Transverse colon (tissue), 4 donors: ENCODE measurements at regions not wholly inside any gene's neighbourhood (a gene's known extent, or its start where the extent isn't known, plus 50 kb on each side); places are given as distances from the start of the nearest gene placed in this dataset.
"Not testable (repeated sequence)": the region's sequence is repeated elsewhere in the genome, so short reads cannot be mapped to it uniquely, and the experiment has no call there.

ENCODE experiments used
- DNase-seq: peaks from one replicate; pipeline ENCODE4 v3.0.0-alpha.2; 2019
- H3K27ac ChIP-seq, 4 donors: fragments of 200-600 bp; sonication (generic); 2 replicates each; pipeline ENCODE4 v1.5.1; 2016 to 2018; ENCODE audit warnings: inconsistent platforms in 4 of 4
- H3K27me3 ChIP-seq: fragments of 200-600 bp; sonication (generic); 2 replicates; pipeline ENCODE4 v1.5.1; 2017; ENCODE audit warnings: inconsistent platforms
- H3K36me3 ChIP-seq, 4 donors: fragments of 200-600 bp; sonication (generic); 2 replicates each; pipeline ENCODE4 v1.5.1; 2017 to 2019; ENCODE audit warnings: inconsistent platforms in 4 of 4
- H3K4me1 ChIP-seq, 4 donors: fragments of 200-600 bp; sonication (generic); 2 replicates each; pipeline ENCODE4 v1.5.1; 2017 to 2020; ENCODE audit warnings: inconsistent platforms in 4 of 4
- H3K4me3 ChIP-seq, 4 donors: fragments of 200-600 bp; sonication (generic); 1 replicate in 1 of 4; 2 replicates in 3 of 4; pipeline versions ENCODE4 v1.5.1 to v1.6.1; 2017 to 2019; ENCODE audit warnings: inconsistent platforms in 4 of 4
- H3K9me3 ChIP-seq, 2 donors: fragments of 200-600 bp; sonication (generic); 2 replicates each; pipeline ENCODE4 v1.5.1; 2017 to 2019; ENCODE audit warnings: inconsistent platforms in 2 of 2
- EP300 ChIP-seq: sonication (generic); formaldehyde crosslinking; IDR thresholded peaks from one replicate; pipeline ENCODE4 v1.6.1; 2017; ENCODE audit warnings: antibody characterized with exemption, low read depth
- POLR2A ChIP-seq: fragments of 450-650 bp; IDR thresholded peaks from one replicate; pipeline ENCODE4 v1.6.1; 2016; ENCODE audit warnings: antibody characterized with exemption, mild to moderate bottlenecking, moderate library complexity
- POLR2AphosphoS5 ChIP-seq, 3 donors: sonication (generic); formaldehyde crosslinking; IDR thresholded peaks; one replicate each; pipeline ENCODE4 v1.6.1; 2016; ENCODE audit warnings: antibody characterized with exemption in 3 of 3
- WGBS, 2 donors: methylation state at CpG; one replicate each; pipeline ENCODE4 v1.1.5; 2018; ENCODE audit warnings: low coverage in 1 of 2; 5-methylcytosine and 5-hydroxymethylcytosine counted together
- in situ Hi-C, 4 donors: fragments of 200-750 bp; cut with MboI; loops; one replicate each; pipeline versions ENCODE4 v1.15.0 to v1.15.1; 2017; ENCODE audit warnings: low sequenced_read_pairs in 3 of 4, low pct_ligation_motif_present in 1 of 4, low pct_unique_long_range_greater_than_20kb in 1 of 4
- intact Hi-C: fragments of 100-400 bp; cut with DNase I; formaldehyde crosslinking; loops from one replicate; pipeline ENCODE4 v1.15.1; 2023; ENCODE audit warnings: low total_unique reads
- TF ChIP-seq, protein P1 (sequence below), 5 experiments: fragments of 200-600 bp in 3 of 5; fragments of 450-650 bp in 2 of 5; sonication (generic) in 3 of 5; IDR thresholded peaks; 1 replicate in 2 of 5; 2 replicates in 3 of 5; pipeline ENCODE4 v1.5.1; 2016 to 2017; ENCODE audit warnings: antibody characterized with exemption in 5 of 5, inconsistent platforms in 3 of 5, mild to moderate bottlenecking in 2 of 5, moderate library complexity in 1 of 5

DNA sequence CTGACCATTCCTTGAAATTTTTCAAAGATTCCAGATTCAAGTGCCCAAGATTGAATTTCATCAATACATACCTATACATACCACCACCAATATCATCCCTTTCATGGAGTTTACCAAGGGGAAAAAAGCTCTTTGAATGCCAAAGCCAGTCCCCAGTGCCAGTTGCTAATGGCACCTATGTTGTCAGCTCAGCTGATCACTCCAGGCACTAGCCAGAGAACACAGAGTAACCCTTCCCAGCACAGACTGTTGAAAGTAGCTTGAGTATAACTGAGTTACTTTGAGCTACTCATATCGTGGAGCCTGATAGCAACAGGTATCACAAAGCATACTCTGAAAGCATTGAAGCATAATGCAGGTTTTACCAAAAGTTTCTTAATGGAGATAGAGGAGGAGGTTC is 133.9 kb upstream of the NFIA start:
- Histone ChIP-seq H3K27me3 (no peaks in the 10 kb centered on the region), H3K4me3 (no peak overlapping the region), H3K27ac (no peak overlapping the region), H3K9me3 (no peaks in the 10 kb centered on the region), H3K4me1 (no peaks in the 10 kb centered on the region), H3K36me3 (no peaks in the 10 kb centered on the region)
- 82% methylated on average over 1 of the region's 1 CpG; no CpG with 5 or more reads in 1 of the 2 donors for WGBS, 2 donors
- DNase-seq: no peak
- intact Hi-C loops: no loop called here
- in situ Hi-C loops: no loop called here
- TF ChIP-seq POLR2AphosphoS5 (IDR thresholded peaks at IDR 0.05): no peak
- TF ChIP-seq, protein P1, sequence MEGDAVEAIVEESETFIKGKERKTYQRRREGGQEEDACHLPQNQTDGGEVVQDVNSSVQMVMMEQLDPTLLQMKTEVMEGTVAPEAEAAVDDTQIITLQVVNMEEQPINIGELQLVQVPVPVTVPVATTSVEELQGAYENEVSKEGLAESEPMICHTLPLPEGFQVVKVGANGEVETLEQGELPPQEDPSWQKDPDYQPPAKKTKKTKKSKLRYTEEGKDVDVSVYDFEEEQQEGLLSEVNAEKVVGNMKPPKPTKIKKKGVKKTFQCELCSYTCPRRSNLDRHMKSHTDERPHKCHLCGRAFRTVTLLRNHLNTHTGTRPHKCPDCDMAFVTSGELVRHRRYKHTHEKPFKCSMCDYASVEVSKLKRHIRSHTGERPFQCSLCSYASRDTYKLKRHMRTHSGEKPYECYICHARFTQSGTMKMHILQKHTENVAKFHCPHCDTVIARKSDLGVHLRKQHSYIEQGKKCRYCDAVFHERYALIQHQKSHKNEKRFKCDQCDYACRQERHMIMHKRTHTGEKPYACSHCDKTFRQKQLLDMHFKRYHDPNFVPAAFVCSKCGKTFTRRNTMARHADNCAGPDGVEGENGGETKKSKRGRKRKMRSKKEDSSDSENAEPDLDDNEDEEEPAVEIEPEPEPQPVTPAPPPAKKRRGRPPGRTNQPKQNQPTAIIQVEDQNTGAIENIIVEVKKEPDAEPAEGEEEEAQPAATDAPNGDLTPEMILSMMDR (IDR thresholded peaks at IDR 0.05): no peak
- no peak for TF ChIP-seq EP300
- no peak for TF ChIP-seq POLR2A

DNA sequence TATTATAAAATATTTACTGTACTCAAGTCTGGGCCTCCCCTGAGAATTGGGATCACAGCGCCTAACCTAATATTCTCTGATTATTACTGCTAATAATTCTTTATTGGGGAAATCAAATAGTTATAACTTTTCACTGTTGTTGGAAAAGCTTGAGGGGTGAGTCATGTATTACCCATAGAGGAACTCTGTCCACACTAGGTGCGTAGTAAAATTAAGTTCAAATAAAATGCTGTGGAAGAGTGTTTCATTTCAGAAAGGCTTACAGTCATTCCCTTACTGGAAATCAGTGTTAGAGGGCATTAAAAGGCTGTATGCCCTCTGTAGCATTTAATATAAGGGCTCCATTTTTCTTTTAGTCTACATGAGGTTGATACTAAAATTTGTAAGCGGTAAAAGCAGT is 135.0 kb upstream of the NFIA start:
- Histone ChIP-seq H3K9me3 (no peaks in the 10 kb centered on the region), H3K4me3 (no peak overlapping the region), H3K4me1 (no peaks in the 10 kb centered on the region), H3K36me3 (no peaks in the 10 kb centered on the region), H3K27ac (no peak overlapping the region), H3K27me3 (no peaks in the 10 kb centered on the region)
- TF ChIP-seq POLR2AphosphoS5 (IDR thresholded peaks at IDR 0.05): no peak
- TF ChIP-seq, protein P1 (IDR thresholded peaks at IDR 0.05): no peak
- no peak for TF ChIP-seq EP300
- no peak for TF ChIP-seq POLR2A
- in situ Hi-C loops: no loop called here
- no peak for DNase-seq
- intact Hi-C loops: no loop called here
- WGBS, 2 donors: 85 to 95% methylated on average over 2 to 3 of the region's 3 CpGs

DNA sequence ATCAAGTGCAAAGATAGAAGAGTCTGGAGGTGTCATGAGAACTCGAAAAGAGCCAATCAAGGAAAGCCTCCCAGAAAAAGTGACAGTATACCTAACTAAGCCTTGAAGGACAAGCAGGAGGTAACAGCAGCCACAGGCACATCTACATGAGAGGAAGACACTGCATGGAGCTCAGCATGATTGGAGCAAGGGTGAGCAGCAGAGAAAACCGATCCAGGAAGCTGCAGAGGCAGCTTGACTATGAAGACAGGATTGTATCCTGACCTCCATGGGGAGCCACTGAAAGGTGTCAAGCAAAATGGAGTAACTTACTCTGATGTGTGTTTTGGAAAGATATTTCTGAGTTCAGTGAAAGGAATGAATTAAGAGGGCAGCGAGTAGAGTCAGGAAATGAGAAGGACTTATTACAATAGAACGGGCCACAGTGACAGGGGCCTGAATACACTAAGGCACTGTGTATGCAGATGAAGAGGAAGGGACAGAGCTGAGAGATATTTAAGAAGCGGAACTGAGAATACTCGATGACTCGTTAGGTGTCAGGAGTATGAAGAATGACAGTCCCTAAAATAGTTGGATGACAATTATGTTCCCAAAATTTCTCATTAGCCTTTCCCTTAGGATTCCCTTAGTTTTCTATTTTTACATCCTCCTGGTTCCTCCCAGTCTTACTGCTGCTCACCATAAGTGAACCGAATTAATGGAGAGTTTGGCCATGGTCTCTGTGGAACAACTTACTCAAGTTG is 139.3 kb upstream of the NFIA start:
- WGBS, 2 donors: 76 to 90% methylated on average over 8 of the region's 8 CpGs
- in situ Hi-C loops: no loop called here

DNA sequence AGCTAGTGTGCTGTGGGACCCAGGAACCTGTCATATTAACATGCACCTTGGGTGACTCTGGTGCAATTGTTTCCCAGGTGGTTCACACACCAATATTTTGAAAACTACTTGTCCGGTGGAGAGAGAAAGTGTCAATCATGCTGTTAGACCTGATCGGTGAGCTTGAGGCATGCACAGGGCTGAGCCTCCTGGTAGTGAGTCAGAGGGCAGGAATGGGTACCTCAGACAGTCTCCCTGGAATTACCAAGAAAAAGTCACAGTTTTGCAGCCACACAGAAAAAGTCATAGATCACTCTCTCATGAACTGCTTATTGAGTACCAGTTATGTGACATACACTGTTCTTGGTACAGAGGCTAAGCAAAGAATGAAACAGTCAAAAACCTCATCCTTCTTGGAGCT is 140.1 kb upstream of the NFIA start:
- Histone ChIP-seq H3K4me3 (no peak overlapping the region), H3K9me3 (no peaks in the 10 kb centered on the region), H3K27ac (no peak overlapping the region), H3K36me3 (no peaks in the 10 kb centered on the region), H3K4me1 (no peaks in the 10 kb centered on the region), H3K27me3 (no peaks in the 10 kb centered on the region)
- intact Hi-C loops (no loop called here), in situ Hi-C loops (no loop called here)
- WGBS, 2 donors: 97% methylated on average over 2 of the region's 2 CpGs; no CpG with 5 or more reads in 1 of the 2 donors
- no peak for TF ChIP-seq POLR2A
- no peak for TF ChIP-seq EP300
- TF ChIP-seq, protein P1 (IDR thresholded peaks at IDR 0.05): no peak
- TF ChIP-seq POLR2AphosphoS5 (IDR thresholded peaks at IDR 0.05): no peak
- DNase-seq: no peak

More for the DNA sequence above, 139.3 kb upstream of the NFIA start:
- Histone ChIP-seq H3K9me3 (no peaks in the 10 kb centered on the region), H3K4me1 (no peaks in the 10 kb centered on the region), H3K36me3 (no peaks in the 10 kb centered on the region), H3K27ac (no peak overlapping the region), H3K27me3 (no peaks in the 10 kb centered on the region), H3K4me3 (no peak overlapping the region)
- no peak for DNase-seq
- no peak for TF ChIP-seq EP300
- TF ChIP-seq POLR2AphosphoS5 (IDR thresholded peaks at IDR 0.05): no peak
- no peak for TF ChIP-seq POLR2A
- TF ChIP-seq, protein P1 (IDR thresholded peaks at IDR 0.05): no peak
- intact Hi-C loops: no loop called here

DNA sequence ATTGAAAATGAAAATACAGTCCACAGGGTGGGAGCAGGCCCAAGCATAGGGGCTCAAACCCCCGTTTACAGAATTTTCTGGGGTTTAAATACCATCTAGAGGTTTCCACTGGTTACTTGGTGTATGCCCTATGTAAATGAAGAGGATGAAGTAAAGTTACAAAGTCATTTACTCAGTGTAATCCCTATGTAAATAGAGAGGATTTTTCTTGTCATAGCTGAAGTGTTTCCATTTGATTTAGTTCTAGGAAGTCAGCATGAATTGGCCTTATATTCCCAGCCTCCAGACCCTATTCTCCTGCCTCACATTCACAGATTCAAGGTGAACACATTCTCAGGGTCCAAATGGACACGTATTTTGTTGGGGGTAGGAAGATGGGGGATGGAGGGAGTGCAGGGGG is 141.7 kb upstream of the NFIA start:
- in situ Hi-C loops, H3K27me3 ChIP-seq, H3K27ac ChIP-seq, H3K9me3 ChIP-seq, H3K4me1 ChIP-seq, intact Hi-C loops, H3K4me3 ChIP-seq, H3K36me3 ChIP-seq, DNase-seq: not testable (repeated sequence)
- WGBS, 2 donors: 65% methylated on average over 2 of the region's 2 CpGs; no CpG with 5 or more reads in 1 of the 2 donors
